ENCODE measurements at regions not wholly inside any gene's neighbourhood (a gene's known extent, or its start where the extent isn't known, plus 50 kb on each side); places are given as distances from the start of the nearest gene placed in this dataset.
A peak's percentile ranks its signal among the peaks of the same experiment; 100 is the strongest.
"Not testable (repeated sequence)": the region's sequence is repeated elsewhere in the genome, so short reads cannot be mapped to it uniquely, and the experiment has no call there.

- no peak for DNase-seq
Observed at GRCh38 chr7:121560267-121560990, 164.3 kb upstream of the FAM3C start.

GRCh38 chr7:121558288-121558687 lies 162.2 kb upstream of the FAM3C start:
- DNase-seq = no peak

- DNase-seq = no peak
Observed at GRCh38 chr7:121557034-121557892, 161.2 kb upstream of the FAM3C start.

- DNase-seq = no peak
Observed at GRCh38 chr7:121555558-121555957, 159.4 kb upstream of the FAM3C start.

- peak; percentile 45 for DNase-seq
Observed at GRCh38 chr7:121547544-121548092, 151.5 kb upstream of the FAM3C start.

GRCh38 chr7:121546632-121547543 lies 150.8 kb upstream of the FAM3C start:
- DNase-seq = no peak

GRCh38 chr7:121545418-121545817 lies 149.3 kb upstream of the FAM3C start:
- DNase-seq = no peak

- DNase-seq = no peak
Observed at GRCh38 chr7:121544726-121545125, 148.6 kb upstream of the FAM3C start.

- no peak for DNase-seq
Observed at GRCh38 chr7:121544238-121544637, 148.1 kb upstream of the FAM3C start.

- DNase-seq = no peak
Observed at GRCh38 chr7:121541457-121541856, 145.3 kb upstream of the FAM3C start.

GRCh38 chr7:121540138-121540537 lies 144.0 kb upstream of the FAM3C start:
- DNase-seq = no peak

- DNase-seq = no peak
Observed at GRCh38 chr7:121537031-121537430, 140.9 kb upstream of the FAM3C start.

GRCh38 chr7:121531175-121532070 lies 135.3 kb upstream of the FAM3C start:
- DNase-seq = peak; percentile 1

- DNase-seq = peak; percentile 74
Observed at GRCh38 chr7:121530227-121531174, 134.4 kb upstream of the FAM3C start.

- DNase-seq = no peak
Observed at GRCh38 chr7:121529003-121529402, 132.9 kb upstream of the FAM3C start.

GRCh38 chr7:121526210-121526609 lies 130.1 kb upstream of the FAM3C start:
- not testable (repeated sequence) for DNase-seq

GRCh38 chr7:121525155-121525819 lies 129.2 kb upstream of the FAM3C start:
- DNase-seq = no peak

GRCh38 chr7:121521711-121522400 lies 125.7 kb upstream of the FAM3C start:
- no peak for DNase-seq

GRCh38 chr7:121520911-121521310 lies 124.8 kb upstream of the FAM3C start:
- no peak for DNase-seq

Data from NCI-H446 treated with DMSO at 0.1 percent for 48 hours (cell line).